ENCODE measurements at regions not wholly inside any gene's neighbourhood (a gene's known extent, or its start where the extent isn't known, plus 50 kb on each side); places are given as distances from the start of the nearest gene placed in this dataset.

GRCh38 chr15:20356911-20357480 lies 184.6 kb downstream of the GOLGA6L6 start:
- Histone ChIP-seq H3K9me2 (no peaks in the 10 kb centered on the region), H3K36me3 (replicated peaks in 1 of 2; ENCODE audit: control insufficient read depth in 1 of 2, insufficient read depth in 2 of 2, low read length in 1 of 2) (no peaks in the 10 kb centered on the region), H4K20me1 (ENCODE audit: insufficient read depth) (no peaks in the 10 kb centered on the region), H3K9ac (no peak overlapping the region), H3K9me3 (no peaks in the 10 kb centered on the region), H3K4me1 (ENCODE audit: control insufficient read depth in 1 of 2, insufficient read depth in 2 of 2, low read depth in 1 of 2, low read length in 1 of 2) (peaks cover 0 to 7% of the 10 kb centered on the region in 2 experiments; a peak in 1 of 4 replicates), H3K4me2 (peak overlapping the region; percentile 77), H3K4me3 (ENCODE audit: low read depth in 2 of 2, low read length in 1 of 2) (peak overlapping the region; percentile 39 to 54), H3K27ac (ENCODE audit: low read depth in 2 of 2, low read length in 1 of 2) (no peak overlapping the region), H3K27me3 (ENCODE audit: insufficient read depth) (peaks cover 27% of the 10 kb centered on the region; the same call in 1 of the 2 replicates), H2AFZ (ENCODE audit: low read depth) (peak overlapping the region; percentile 54; the same call in 1 of the 2 replicates), H3K79me2 (ENCODE audit: insufficient read depth) (no peaks in the 10 kb centered on the region), H3F3A (replicated peaks; ENCODE audit: insufficient read depth) (no peaks in the 10 kb centered on the region)
- TF ChIP-seq FOXJ3 (CRISPR knock-in tag; IDR thresholded peaks at IDR 0.05): no peak
- TF ChIP-seq SIN3A (IDR thresholded peaks at IDR 0.05; ENCODE audit: borderline replicate concordance, low read depth, low read length): no peak
- no peak for TF ChIP-seq POLR2AphosphoS5 (IDR thresholded peaks at IDR 0.05; ENCODE audit: low read depth, low read length)
- TF ChIP-seq PBX3 (IDR thresholded peaks at IDR 0.05): no peak
- no peak for TF ChIP-seq NRF1 (IDR thresholded peaks at IDR 0.05; ENCODE audit: low read depth, low read length)
- TF ChIP-seq IRF3 (IDR thresholded peaks at IDR 0.05; ENCODE audit: low read depth, low read length): no peak
- TF ChIP-seq CTCF (IDR thresholded peaks at IDR 0.05): no peak
- TF ChIP-seq USF2 (IDR thresholded peaks at IDR 0.05; ENCODE audit: borderline replicate concordance, low read depth, low read length): no peak
- TF ChIP-seq FOXM1 (IDR thresholded peaks at IDR 0.05; ENCODE audit: low read depth): no peak
- TF ChIP-seq EP300 (IDR thresholded peaks at IDR 0.05; ENCODE audit: borderline replicate concordance in 1 of 2, low read depth in 1 of 2, low read length in 1 of 2): no peak
- no peak for DNase-seq
- POLR2A ChIA-PET: no interaction called here
- CTCF ChIA-PET: interaction anchor here (0.6 to 5.2 kb wide), 9 partner anchors 10 to 1898 kb away, joined by 3 to 81 read pairs (median 5); no protein-coding TSS in a partner anchor
- 34% methylated on average over 18 of the region's 18 CpGs for WGBS (ENCODE audit: low lambda C conversion rate)
